Nephron (organoid): ENCODE measurements at regions not wholly inside any gene's neighbourhood (a gene's known extent, or its start where the extent isn't known, plus 50 kb on each side); places are given as distances from the start of the nearest gene placed in this dataset.
A peak's percentile ranks its signal among the peaks of the same experiment; 100 is the strongest.

ENCODE experiments used
- H3K27ac Mint-ChIP-seq, 3 experiments: 2 replicates each; pipeline ENCODE4 v1.8.0; 2020; ENCODE audit warnings: mixed read lengths in 3 of 3, mild to moderate bottlenecking in 2 of 3, moderate library complexity in 1 of 3
- H3K27me3 Mint-ChIP-seq: 2 replicates; pipeline ENCODE4 v1.8.0; 2021; ENCODE audit warnings: low read depth, mild to moderate bottlenecking, moderate library complexity, mixed read lengths
- H3K36me3 Mint-ChIP-seq: 2 replicates; pipeline ENCODE4 v1.8.0; 2020; ENCODE audit warnings: low read depth, mixed read lengths
- H3K4me1 Mint-ChIP-seq: 2 replicates; pipeline ENCODE4 v1.8.0; 2020; ENCODE audit warnings: mixed read lengths
- H3K4me3 Mint-ChIP-seq, 3 experiments: 2 replicates each; pipeline ENCODE4 v1.8.0; 2020; ENCODE audit warnings: mild to moderate bottlenecking in 3 of 3, mixed read lengths in 3 of 3, moderate library complexity in 2 of 3
- H3K9me3 Mint-ChIP-seq: 2 replicates; pipeline ENCODE4 v1.8.0; 2020; ENCODE audit warnings: mixed read lengths
- CTCF ChIP-seq, 3 experiments: fragments of 200-600 bp; sonication (generic); IDR thresholded peaks; one replicate each; pipeline ENCODE4 v1.5.0; 2021; ENCODE audit warnings: antibody characterized with exemption in 3 of 3; ENCODE audit not compliant: unreplicated experiment in 3 of 3

- H3K27me3 Mint-ChIP-seq, result no peaks in the 10 kb centered on the region
- no peak overlapping the region for H3K4me3 Mint-ChIP-seq
- no peak for TF ChIP-seq CTCF (IDR thresholded peaks at IDR 0.05; ENCODE audit: unreplicated experiment in 3 of 3)
- peaks cover 27% of the 10 kb centered on the region for H3K4me1 Mint-ChIP-seq
- no peaks in the 10 kb centered on the region for H3K9me3 Mint-ChIP-seq
- peaks cover 11% of the 10 kb centered on the region for H3K36me3 Mint-ChIP-seq
- H3K27ac Mint-ChIP-seq, result no peak overlapping the region
Observed at GRCh38 chr9:36457836-36458429, 57.9 kb upstream of the RNF38 start.

- no peak for TF ChIP-seq CTCF (IDR thresholded peaks at IDR 0.05; ENCODE audit: unreplicated experiment in 3 of 3)
- Mint-ChIP-seq H3K27me3 (no peaks in the 10 kb centered on the region), H3K4me3 (no peak overlapping the region), H3K4me1 (peaks cover 17% of the 10 kb centered on the region), H3K36me3 (peaks cover 9% of the 10 kb centered on the region), H3K9me3 (no peaks in the 10 kb centered on the region), H3K27ac (peak overlapping the region; percentile 13 to 82 (median 66))
Observed at GRCh38 chr9:36456480-36457065, 56.5 kb upstream of the RNF38 start.

GRCh38 chr9:36451949-36452348 is 51.9 kb upstream of the RNF38 start:
- no peaks in the 10 kb centered on the region for H3K9me3 Mint-ChIP-seq
- no peaks in the 10 kb centered on the region for H3K27me3 Mint-ChIP-seq
- no peak overlapping the region for H3K4me3 Mint-ChIP-seq
- no peak overlapping the region for H3K27ac Mint-ChIP-seq
- H3K36me3 Mint-ChIP-seq, result no peaks in the 10 kb centered on the region
- no peak for TF ChIP-seq CTCF (IDR thresholded peaks at IDR 0.05; ENCODE audit: unreplicated experiment in 3 of 3)
- H3K4me1 Mint-ChIP-seq, result peaks cover 5% of the 10 kb centered on the region

GRCh38 chr9:36450110-36450732 is 50.2 kb upstream of the RNF38 start:
- TF ChIP-seq CTCF (IDR thresholded peaks at IDR 0.05; ENCODE audit: unreplicated experiment in 3 of 3), result peak; percentile 74 to 79 (median 79)
- H3K27me3 Mint-ChIP-seq, result no peaks in the 10 kb centered on the region
- H3K9me3 Mint-ChIP-seq, result no peaks in the 10 kb centered on the region
- no peak overlapping the region for H3K27ac Mint-ChIP-seq
- no peak overlapping the region for H3K4me3 Mint-ChIP-seq
- no peaks in the 10 kb centered on the region for H3K4me1 Mint-ChIP-seq
- H3K36me3 Mint-ChIP-seq, result no peaks in the 10 kb centered on the region
